Esophagus muscularis mucosa (tissue), 4 donors: ENCODE measurements at regions not wholly inside any gene's neighbourhood (a gene's known extent, or its start where the extent isn't known, plus 50 kb on each side); places are given as distances from the start of the nearest gene placed in this dataset.

Experiments
- CTCF ChIP-seq, 3 experiments: fragments of 200-600 bp in 2 of 3; fragments of 450-650 bp in 1 of 3; sonication (generic) in 2 of 3; IDR thresholded peaks; one replicate each; pipeline ENCODE4 v1.5.1; 2017 to 2019; ENCODE audit warnings: antibody characterized with exemption in 3 of 3, mild to moderate bottlenecking in 2 of 3, moderate library complexity in 1 of 3
- EP300 ChIP-seq: sonication (generic); formaldehyde crosslinking; IDR thresholded peaks from one replicate; pipeline ENCODE4 v1.6.1; 2017; ENCODE audit warnings: antibody characterized with exemption
- POLR2A ChIP-seq: fragments of 450-650 bp; IDR thresholded peaks from one replicate; pipeline ENCODE4 v1.6.1; 2017; ENCODE audit warnings: antibody characterized with exemption, moderate library complexity, mild to moderate bottlenecking, low read depth
- POLR2AphosphoS5 ChIP-seq, 2 donors: sonication (generic); formaldehyde crosslinking; IDR thresholded peaks; one replicate each; pipeline ENCODE4 v1.6.1; 2017; ENCODE audit warnings: antibody characterized with exemption in 2 of 2

- TF ChIP-seq POLR2A (no peak), CTCF (IDR thresholded peaks at IDR 0.05) (no peak), POLR2AphosphoS5 (IDR thresholded peaks at IDR 0.05) (no peak), EP300 (no peak)
These were observed 65.8 kb upstream of the EMX2 start for GRCh38 chr10:117476716-117477115.
